IMR-90 (cell line): ENCODE measurements at regions not wholly inside any gene's neighbourhood (a gene's known extent, or its start where the extent isn't known, plus 50 kb on each side); places are given as distances from the start of the nearest gene placed in this dataset.

ENCODE experiments used
- ATAC-seq: fragments of 200-7000 bp; cut with Tn5 transposase; 2 replicates; pipeline ENCODE4 v1.9.1; 2020; ENCODE audit warnings: low read depth, mild to moderate bottlenecking, moderate library complexity
- BruUV-seq: library from RNA; stranded (reverse); fragments of 400-500 nt; replicated peaks from 2 replicates; lab custom pipeline; 2021; lab: Mats Ljungman, UMichigan
- CTCF ChIA-PET: fragments of 300-600 bp; formaldehyde crosslinking; extraction: SDS; loops from one replicate; lab custom pipeline; 2021; ENCODE audit warnings: antibody characterized with exemption; lab: Yijun Ruan, JAX
- POLR2A ChIA-PET: fragments of 300-600 bp; sonication (Branson Sonifier 250); formaldehyde crosslinking; loops from one replicate; lab custom pipeline; 2022; ENCODE audit warnings: antibody characterized with exemption; ENCODE audit not compliant: unreplicated experiment; lab: Charles Lee
- DNase-seq: peaks from one replicate; pipeline ENCODE4 v3.0.0; 2013
- H2AFZ ChIP-seq: replicated peaks from 2 replicates; pipeline ENCODE3; 2013; ENCODE audit warnings: low read length, mild to moderate bottlenecking; ENCODE audit not compliant: poor library complexity
- H2AK5ac ChIP-seq: 2 replicates; pipeline ENCODE4 v1.6.1; 2013; ENCODE audit warnings: low read depth, low read length, inconsistent platforms
- H2AK9ac ChIP-seq: replicated peaks from 2 replicates; pipeline ENCODE3; 2013; ENCODE audit warnings: mild to moderate bottlenecking, low read depth, low read length, moderate library complexity; ENCODE audit not compliant: poor library complexity
- H2BK120ac ChIP-seq: 2 replicates; pipeline ENCODE4 v1.6.1; 2013; ENCODE audit warnings: low read depth, low read length, inconsistent platforms
- H2BK15ac ChIP-seq: 3 replicates; pipeline ENCODE4 v1.6.1; 2013; ENCODE audit warnings: low read depth, low read length, inconsistent platforms
- H2BK20ac ChIP-seq: 2 replicates; pipeline ENCODE4 v1.6.1; 2013; ENCODE audit warnings: low read depth, mild to moderate bottlenecking, inconsistent platforms, low read length, moderate library complexity
- H2BK5ac ChIP-seq: 2 replicates; pipeline ENCODE4 v1.6.1; 2013; ENCODE audit warnings: mild to moderate bottlenecking, low read depth, low read length, inconsistent platforms; ENCODE audit not compliant: poor library complexity, severe bottlenecking
- H3K14ac ChIP-seq: replicated peaks from 2 replicates; pipeline ENCODE4 v1.6.1; 2013; ENCODE audit warnings: low read depth, low read length, inconsistent platforms
- H3K18ac ChIP-seq: 2 replicates; pipeline ENCODE4 v1.6.1; 2013; ENCODE audit warnings: low read depth, low read length, control low read depth
- H3K23ac ChIP-seq: 2 replicates; pipeline ENCODE4 v1.6.1; 2013; ENCODE audit warnings: low read depth, low read length, inconsistent platforms
- H3K27ac ChIP-seq: 2 replicates; pipeline ENCODE4 v1.5.1; 2013; ENCODE audit warnings: mild to moderate bottlenecking, control low read depth, low read length; ENCODE audit not compliant: insufficient read depth
- H3K27me3 ChIP-seq: 2 replicates; pipeline ENCODE4 v1.6.1; 2013; ENCODE audit warnings: low read length; ENCODE audit not compliant: control insufficient read depth, insufficient read depth
- H3K36me3 ChIP-seq: 2 replicates; pipeline ENCODE4 v1.6.1; 2013; ENCODE audit warnings: low read length, mixed read lengths; ENCODE audit not compliant: control insufficient read depth, insufficient read depth
- H3K4ac ChIP-seq: 2 replicates; pipeline ENCODE4 v1.6.1; 2013; ENCODE audit warnings: low read depth, low read length, inconsistent platforms
- H3K4me1 ChIP-seq: 2 replicates; pipeline ENCODE4 v1.6.1; 2013; ENCODE audit warnings: low read length, mixed read lengths; ENCODE audit not compliant: control insufficient read depth, insufficient read depth
- H3K4me2 ChIP-seq: 2 replicates; pipeline ENCODE4 v1.6.1; 2013; ENCODE audit warnings: low read depth, mild to moderate bottlenecking, control low read depth, low read length, moderate library complexity
- H3K4me3 ChIP-seq: 2 replicates; pipeline ENCODE4 v1.5.1; 2013; ENCODE audit warnings: low read depth, mild to moderate bottlenecking, control low read depth, low read length, moderate library complexity; ENCODE audit not compliant: insufficient read depth
- H3K56ac ChIP-seq: 2 replicates; pipeline ENCODE4 v1.6.1; 2013; ENCODE audit warnings: low read length, inconsistent platforms; ENCODE audit not compliant: insufficient read depth; ENCODE audit errors: extremely low read depth
- H3K79me1 ChIP-seq, 2 experiments: 2 replicates each; pipeline ENCODE4 v1.6.1; 2013; ENCODE audit warnings: low read length in 2 of 2, inconsistent platforms in 1 of 2, low read depth in 1 of 2
- H3K9ac ChIP-seq: 2 replicates; pipeline ENCODE4 v1.6.1; 2013; ENCODE audit warnings: low read depth, low read length, control low read depth
- H3K9me1 ChIP-seq: 2 replicates; pipeline ENCODE4 v1.6.1; 2013; ENCODE audit warnings: low read length, inconsistent platforms; ENCODE audit not compliant: insufficient read depth
- H3K9me3 ChIP-seq: 2 replicates; pipeline ENCODE4 v1.6.1; 2013; ENCODE audit warnings: low read length; ENCODE audit not compliant: control insufficient read depth, insufficient read depth
- H4K20me1 ChIP-seq: 2 replicates; pipeline ENCODE4 v1.6.1; 2013; ENCODE audit warnings: low read length, inconsistent platforms; ENCODE audit not compliant: insufficient read depth
- H4K5ac ChIP-seq: 2 replicates; pipeline ENCODE4 v1.6.1; 2013; ENCODE audit warnings: mild to moderate bottlenecking, low read depth, low read length, control low read depth
- H4K8ac ChIP-seq, 2 experiments: 2 replicates each; pipeline ENCODE4 v1.6.1; 2013; ENCODE audit warnings: low read depth in 2 of 2, low read length in 2 of 2, control low read depth in 1 of 2, inconsistent platforms in 1 of 2
- H4K91ac ChIP-seq: 2 replicates; pipeline ENCODE4 v1.6.1; 2013; ENCODE audit warnings: low read depth, low read length, inconsistent platforms; ENCODE audit not compliant: insufficient read depth
- MAFK ChIP-seq: IDR thresholded peaks from 2 replicates; pipeline ENCODE4 v1.6.1; 2012; ENCODE audit warnings: low read depth, low read length, improper control_type of control experiment
- NFE2L2 ChIP-seq: fragments of 150-350 bp; IDR thresholded peaks from 2 replicates; pipeline ENCODE4 v1.6.1; 2016; ENCODE audit warnings: low read depth, mild to moderate bottlenecking, low read length
- POLR2A ChIP-seq: IDR thresholded peaks from 2 replicates; pipeline ENCODE4 v1.6.1; 2012; ENCODE audit warnings: mild to moderate bottlenecking, low read depth, low read length
- RAD21 ChIP-seq: IDR thresholded peaks from 2 replicates; pipeline ENCODE4 v1.6.1; 2012; ENCODE audit warnings: low read length, improper control_type of control experiment
- RCOR1 ChIP-seq: IDR thresholded peaks from 2 replicates; pipeline ENCODE4 v1.6.1; 2012; ENCODE audit warnings: mild to moderate bottlenecking, low read length, improper control_type of control experiment; ENCODE audit not compliant: insufficient replicate concordance
- RFX5 ChIP-seq: IDR thresholded peaks from 2 replicates; pipeline ENCODE4 v1.8.0; 2012; ENCODE audit warnings: low read depth, mild to moderate bottlenecking, low read length, moderate library complexity
- WGBS, 2 experiments: methylation state at CpG; one replicate each; pipeline versions ENCODE4 v1.1.5 to v1.1.7; 2013; ENCODE audit warnings: missing lambda C conversion rate in 2 of 2; ENCODE audit not compliant: insufficient read length in 1 of 2; ENCODE audit errors: extremely low coverage in 2 of 2; 5-methylcytosine and 5-hydroxymethylcytosine counted together
- dilution Hi-C: fragments of 300-500 bp; cut with HindIII; formaldehyde crosslinking; loops from one replicate; pipeline ENCODE4 v1.14.3; 2018; ENCODE audit warnings: low sequenced_read_pairs; ENCODE audit not compliant: unreplicated experiment
- in situ Hi-C: fragments of 300-500 bp; cut with MboI; formaldehyde crosslinking; loops from 3 replicates; pipeline ENCODE4 v1.14.3; 2019; ENCODE audit warnings: low sequenced_read_pairs, inconsistent platforms, mixed read lengths
- intact Hi-C: fragments of 100-400 bp; cut with micrococcal nuclease; formaldehyde crosslinking; loops from 2 replicates; pipeline ENCODE4 v1.10.0; 2022

- Histone ChIP-seq H3K23ac (no peak overlapping the region), H3K18ac (no peak overlapping the region), H3K36me3 (no peaks in the 10 kb centered on the region), H3K4me1 (no peaks in the 10 kb centered on the region), H2BK20ac (no peak overlapping the region), H2BK120ac (no peak overlapping the region), H4K8ac (no peak overlapping the region), H3K9me1 (no peaks in the 10 kb centered on the region), H3K27me3 (no peaks in the 10 kb centered on the region), H2BK15ac (no peak overlapping the region), H3K79me1 (no peaks in the 10 kb centered on the region), H2AK9ac (no peak overlapping the region), H3K14ac (no peak overlapping the region), H3K27ac (no peak overlapping the region), H3K56ac (no peak overlapping the region), H2BK5ac (no peak overlapping the region), H3K4ac (no peak overlapping the region), H3K9ac (no peak overlapping the region), H4K20me1 (no peaks in the 10 kb centered on the region), H3K4me3 (no peak overlapping the region), H4K91ac (no peak overlapping the region), H3K9me3 (0 out of 2 replicates have a peak, but pooled peaks cover 2% of the 10 kb centered on the region), H3K4me2 (no peak overlapping the region), H4K5ac (no peak overlapping the region), H2AK5ac (no peak overlapping the region), H2AFZ (no peak overlapping the region)
- TF ChIP-seq POLR2A (no peak), RCOR1 (no peak), MAFK (no peak), RFX5 (no peak), NFE2L2 (no peak), RAD21 (no peak)
- in situ Hi-C loops: no loop called here
- DNase-seq: no peak
- dilution Hi-C loops: no loop called here
- no TSS peak for BruUV-seq
- intact Hi-C loops: no loop called here
- POLR2A ChIA-PET: no interaction called here
- no CpG with 5 or more reads among the region's 5 CpGs for WGBS, 2 experiments
- CTCF ChIA-PET: interaction anchor here (0.7 kb wide), 1 partner anchor 558 kb away, joined by 4 read pairs; no protein-coding TSS in a partner anchor
- ATAC-seq: no peak
Measured at GRCh38 chr2:33958591-33958990, 359.5 kb upstream of the FAM98A start.
